ENCODE measurements at regions not wholly inside any gene's neighbourhood (a gene's known extent, or its start where the extent isn't known, plus 50 kb on each side); places are given as distances from the start of the nearest gene placed in this dataset.

DNA sequence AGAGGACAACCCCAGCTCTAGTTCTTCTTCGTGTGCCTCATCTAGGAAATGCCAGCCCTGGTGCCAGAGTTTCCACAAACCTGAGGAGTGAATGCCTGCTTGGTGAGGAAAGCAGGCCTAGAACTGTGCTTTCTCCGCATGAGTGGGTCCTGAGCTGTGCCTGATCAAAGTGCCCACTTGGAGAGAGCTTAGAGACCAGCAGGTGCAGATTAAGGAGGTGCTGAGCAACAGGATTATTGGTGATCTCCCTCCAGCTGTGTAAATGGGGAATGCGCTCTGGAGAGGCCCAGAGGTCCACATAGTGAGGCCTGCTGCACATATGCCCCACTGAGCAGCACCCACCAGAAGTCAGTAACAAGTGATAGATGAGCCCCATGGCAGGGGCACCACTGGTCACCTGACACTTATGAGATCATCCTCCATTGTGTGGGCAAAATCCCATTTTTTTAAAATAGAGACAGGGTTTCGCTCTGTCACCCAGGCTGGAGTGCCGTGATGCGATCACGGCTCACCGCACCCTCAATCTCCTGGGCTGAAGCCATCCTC is 127.2 kb upstream of the ZC3H12A start:
- TF ChIP-seq, protein P1, sequence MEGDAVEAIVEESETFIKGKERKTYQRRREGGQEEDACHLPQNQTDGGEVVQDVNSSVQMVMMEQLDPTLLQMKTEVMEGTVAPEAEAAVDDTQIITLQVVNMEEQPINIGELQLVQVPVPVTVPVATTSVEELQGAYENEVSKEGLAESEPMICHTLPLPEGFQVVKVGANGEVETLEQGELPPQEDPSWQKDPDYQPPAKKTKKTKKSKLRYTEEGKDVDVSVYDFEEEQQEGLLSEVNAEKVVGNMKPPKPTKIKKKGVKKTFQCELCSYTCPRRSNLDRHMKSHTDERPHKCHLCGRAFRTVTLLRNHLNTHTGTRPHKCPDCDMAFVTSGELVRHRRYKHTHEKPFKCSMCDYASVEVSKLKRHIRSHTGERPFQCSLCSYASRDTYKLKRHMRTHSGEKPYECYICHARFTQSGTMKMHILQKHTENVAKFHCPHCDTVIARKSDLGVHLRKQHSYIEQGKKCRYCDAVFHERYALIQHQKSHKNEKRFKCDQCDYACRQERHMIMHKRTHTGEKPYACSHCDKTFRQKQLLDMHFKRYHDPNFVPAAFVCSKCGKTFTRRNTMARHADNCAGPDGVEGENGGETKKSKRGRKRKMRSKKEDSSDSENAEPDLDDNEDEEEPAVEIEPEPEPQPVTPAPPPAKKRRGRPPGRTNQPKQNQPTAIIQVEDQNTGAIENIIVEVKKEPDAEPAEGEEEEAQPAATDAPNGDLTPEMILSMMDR (IDR thresholded peaks at IDR 0.05) = no peak
- TF ChIP-seq POLR2A (IDR thresholded peaks at IDR 0.05) (no peak), POLR2AphosphoS5 (IDR thresholded peaks at IDR 0.05) (no peak), EP300 (IDR thresholded peaks at IDR 0.05) (no peak)
